Cardiac fibroblast (primary cell): ENCODE measurements at regions not wholly inside any gene's neighbourhood (a gene's known extent, or its start where the extent isn't known, plus 50 kb on each side); places are given as distances from the start of the nearest gene placed in this dataset.

ENCODE experiments used
- DNase-seq, 2 donors: peaks; one replicate each; pipeline versions ENCODE4 v3.0.0 to v3.0.0-alpha.2; 2010; ENCODE audit warnings: low read depth in 2 of 2
- H3K4me3 ChIP-seq, 2 donors: replicated peaks in 1 of 2; 1 replicate in 1 of 2; 2 replicates in 1 of 2; pipeline ENCODE4 v1.5.1; 2011; ENCODE audit warnings: low read depth in 2 of 2, low read length in 2 of 2, mild to moderate bottlenecking in 2 of 2, moderate library complexity in 1 of 2
- TF ChIP-seq, protein P1 (sequence below): IDR thresholded peaks from one replicate; pipeline ENCODE4 v1.5.1; 2011; ENCODE audit warnings: low read depth, mild to moderate bottlenecking, low read length, inconsistent platforms

DNA sequence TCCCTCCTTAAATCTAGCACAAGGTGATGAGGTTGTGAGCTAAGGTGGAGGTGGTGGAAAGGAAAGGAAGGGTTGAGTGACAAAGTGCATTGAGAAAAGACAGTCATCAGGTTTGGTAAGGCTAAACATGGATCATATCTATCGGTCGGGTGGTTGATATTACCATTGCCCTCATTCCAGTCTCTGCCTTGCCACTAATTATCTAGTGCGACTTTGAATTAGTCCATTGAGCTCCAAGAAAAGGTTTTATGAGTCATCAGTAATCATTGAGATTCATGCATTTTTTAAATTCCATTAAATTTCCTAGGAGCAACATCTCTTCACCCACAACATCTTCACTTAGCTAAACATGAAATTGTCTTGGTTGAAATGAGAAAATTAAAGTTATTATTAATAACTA lies 68.9 kb upstream of the FRMD4A start:
- TF ChIP-seq, protein P1, sequence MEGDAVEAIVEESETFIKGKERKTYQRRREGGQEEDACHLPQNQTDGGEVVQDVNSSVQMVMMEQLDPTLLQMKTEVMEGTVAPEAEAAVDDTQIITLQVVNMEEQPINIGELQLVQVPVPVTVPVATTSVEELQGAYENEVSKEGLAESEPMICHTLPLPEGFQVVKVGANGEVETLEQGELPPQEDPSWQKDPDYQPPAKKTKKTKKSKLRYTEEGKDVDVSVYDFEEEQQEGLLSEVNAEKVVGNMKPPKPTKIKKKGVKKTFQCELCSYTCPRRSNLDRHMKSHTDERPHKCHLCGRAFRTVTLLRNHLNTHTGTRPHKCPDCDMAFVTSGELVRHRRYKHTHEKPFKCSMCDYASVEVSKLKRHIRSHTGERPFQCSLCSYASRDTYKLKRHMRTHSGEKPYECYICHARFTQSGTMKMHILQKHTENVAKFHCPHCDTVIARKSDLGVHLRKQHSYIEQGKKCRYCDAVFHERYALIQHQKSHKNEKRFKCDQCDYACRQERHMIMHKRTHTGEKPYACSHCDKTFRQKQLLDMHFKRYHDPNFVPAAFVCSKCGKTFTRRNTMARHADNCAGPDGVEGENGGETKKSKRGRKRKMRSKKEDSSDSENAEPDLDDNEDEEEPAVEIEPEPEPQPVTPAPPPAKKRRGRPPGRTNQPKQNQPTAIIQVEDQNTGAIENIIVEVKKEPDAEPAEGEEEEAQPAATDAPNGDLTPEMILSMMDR: no peak
- DNase-seq: peak in 1 of 2 donors; percentile 22
- H3K4me3 ChIP-seq: no peak overlapping the region

DNA sequence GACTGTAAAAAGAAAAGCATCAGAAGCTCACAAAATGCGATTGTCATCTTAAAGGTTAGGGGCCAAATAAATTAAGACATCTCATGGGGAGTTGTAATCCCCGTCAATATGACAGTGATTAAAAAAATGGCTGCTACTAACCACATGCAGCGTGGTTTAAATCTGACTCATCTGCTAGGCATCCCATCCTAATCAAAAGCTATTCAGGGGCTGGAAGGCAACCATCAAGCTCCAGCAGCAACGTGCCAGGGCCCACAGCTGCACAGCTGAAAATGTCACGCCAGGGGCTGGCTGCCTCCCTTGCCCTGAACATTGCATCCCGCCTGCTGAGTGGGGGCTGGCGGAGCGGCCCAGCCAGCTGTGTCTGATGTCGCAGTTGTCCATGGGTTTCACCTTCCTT lies 66.3 kb upstream of the FRMD4A start:
- TF ChIP-seq, protein P1: no peak
- H3K4me3 ChIP-seq: no peak overlapping the region
- peak; percentile 96 to 98 for DNase-seq

DNA sequence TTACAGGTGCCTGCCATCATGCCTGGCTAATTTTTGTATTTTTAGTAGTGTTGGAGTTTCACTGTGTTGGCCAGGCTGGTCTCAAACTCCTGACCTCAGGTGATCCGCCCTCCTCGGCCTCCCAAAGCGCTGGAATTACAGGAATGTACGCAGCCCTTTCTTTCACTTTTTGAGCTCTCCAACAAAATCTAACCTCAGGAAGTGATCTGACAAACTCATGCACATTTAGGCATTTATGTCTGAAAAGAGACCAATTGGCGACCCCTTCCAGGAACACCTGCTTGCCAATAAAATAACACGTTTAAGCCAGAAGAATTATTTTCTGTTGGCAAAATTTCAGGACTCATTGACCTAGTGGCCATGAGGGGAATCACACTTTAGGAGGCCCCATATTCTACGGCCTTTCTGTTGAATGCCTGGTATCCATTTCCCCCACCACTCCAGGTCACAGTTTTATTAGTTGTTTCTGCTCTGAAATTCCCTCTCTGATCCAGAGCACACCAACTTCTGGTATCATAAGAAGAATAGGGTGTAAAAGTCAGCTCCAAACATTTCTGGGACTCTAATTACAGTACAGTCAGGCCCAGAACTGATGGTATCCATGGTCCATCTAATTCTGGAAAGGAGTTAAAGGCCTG lies 65.8 kb upstream of the FRMD4A start:
- peak; percentile 50 to 67 for DNase-seq
- TF ChIP-seq, protein P1: peak; percentile 73
- no peak overlapping the region for H3K4me3 ChIP-seq

DNA sequence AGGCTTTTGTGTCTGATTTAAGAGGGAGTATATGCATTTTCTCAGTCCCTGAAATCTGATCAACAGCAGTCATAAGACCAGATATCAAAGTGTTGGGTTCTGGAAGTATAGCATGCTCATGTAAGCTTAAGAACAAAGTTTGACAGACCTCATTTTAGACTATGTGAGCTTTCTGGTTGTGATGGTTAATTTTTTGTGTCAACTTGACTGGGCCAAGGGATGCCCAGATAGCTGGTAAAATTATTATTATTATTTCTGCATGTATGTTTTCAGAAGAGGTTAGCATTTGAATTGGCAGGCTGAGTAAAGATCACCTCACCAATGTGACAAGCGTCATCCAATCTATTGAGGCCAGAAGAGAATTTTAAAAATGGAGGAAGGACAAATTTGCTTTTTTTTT lies 63.5 kb upstream of the FRMD4A start:
- H3K4me3 ChIP-seq: no peak overlapping the region
- TF ChIP-seq, protein P1: no peak
- DNase-seq: no peak

DNA sequence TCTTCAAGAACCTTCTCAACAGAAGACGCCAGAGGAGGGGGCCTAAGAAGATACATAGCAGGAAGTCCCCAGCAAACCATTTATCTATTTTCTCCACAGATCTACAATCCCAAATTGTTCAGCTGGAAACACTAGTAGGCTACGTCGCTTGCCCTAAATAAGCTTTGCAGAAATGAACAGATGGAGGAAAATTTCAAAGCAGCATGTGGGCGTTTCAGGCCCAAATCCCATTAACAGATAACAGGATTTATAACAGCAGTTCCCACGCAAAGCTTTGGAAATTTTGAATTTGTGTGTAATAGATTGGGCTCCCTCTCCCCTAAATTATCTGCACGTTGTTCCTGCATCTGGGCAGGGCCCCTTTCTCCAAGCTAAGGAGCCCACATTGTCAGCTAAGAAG lies 60.6 kb upstream of the FRMD4A start:
- TF ChIP-seq, protein P1: no peak

DNA sequence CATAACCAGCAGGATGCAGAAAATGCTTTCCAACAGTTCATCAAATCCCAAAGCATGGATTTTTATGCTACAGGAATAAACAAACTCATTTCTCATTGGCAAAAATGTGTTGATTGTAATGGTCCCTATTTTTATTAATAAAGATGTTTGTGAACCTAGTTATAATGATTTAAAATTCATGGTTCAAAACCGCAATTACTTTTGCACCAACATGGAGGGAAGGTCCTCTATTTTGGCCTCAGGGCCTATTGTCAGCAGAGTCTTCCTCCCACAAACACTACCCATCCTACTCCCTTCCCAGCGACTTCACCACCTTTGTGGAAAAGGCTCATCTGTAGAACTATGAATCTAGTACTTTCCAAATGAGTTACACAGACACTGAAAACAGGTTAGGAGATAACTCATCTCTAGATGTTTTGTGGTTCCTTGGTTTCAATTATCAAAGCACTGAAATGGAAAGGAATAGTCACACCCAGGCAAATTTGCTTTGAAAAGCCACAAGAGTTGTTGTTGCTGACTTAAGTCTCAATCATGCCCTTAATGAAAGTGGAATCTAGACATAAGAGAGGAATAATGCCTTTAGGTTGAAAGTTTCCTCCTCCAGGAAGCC lies 59.4 kb upstream of the FRMD4A start:
- no peak overlapping the region for H3K4me3 ChIP-seq
- DNase-seq: no peak
- TF ChIP-seq, protein P1: no peak

More for the DNA sequence above, 60.6 kb upstream of the FRMD4A start:
- no peak for DNase-seq
- H3K4me3 ChIP-seq: no peak overlapping the region
